ENCODE measurements at regions not wholly inside any gene's neighbourhood (a gene's known extent, or its start where the extent isn't known, plus 50 kb on each side); places are given as distances from the start of the nearest gene placed in this dataset.

DNA sequence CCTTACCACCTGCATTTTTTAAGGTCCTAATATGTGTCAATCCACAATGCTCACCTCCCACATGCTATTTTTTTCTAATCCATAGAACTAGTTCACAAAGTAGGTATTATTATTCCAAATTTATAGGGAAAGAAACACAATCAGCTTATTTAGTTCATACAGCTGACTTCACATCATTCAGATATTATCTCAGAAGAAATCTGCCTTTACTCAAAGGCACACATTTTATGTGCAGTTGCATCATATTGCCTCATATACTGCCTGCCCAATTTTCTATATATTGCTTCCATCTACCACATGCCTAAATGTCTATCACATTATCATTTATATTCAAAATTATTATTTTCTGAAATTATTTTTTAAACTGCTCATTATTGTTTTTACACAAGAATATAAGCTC lies 88.7 kb upstream of the LUZP2 start:
- TF ChIP-seq CTCF (IDR thresholded peaks at IDR 0.05) (no peak), POLR2A (IDR thresholded peaks at IDR 0.05) (no peak)
